Stromal cell of bone marrow (primary cell): ENCODE measurements at regions not wholly inside any gene's neighbourhood (a gene's known extent, or its start where the extent isn't known, plus 50 kb on each side); places are given as distances from the start of the nearest gene placed in this dataset.
A peak's percentile ranks its signal among the peaks of the same experiment; 100 is the strongest.

ENCODE experiments used
- DNase-seq: peaks from one replicate; pipeline ENCODE4 v3.0.0-alpha.2; 2012; ENCODE audit warnings: low read depth

- no peak for DNase-seq
These were observed 214.9 kb upstream of the ITGA4 start for GRCh38 chr2:181242262-181242661.

GRCh38 chr2:181243319-181243718, 213.9 kb upstream of the ITGA4 start:
- DNase-seq, result no peak

- DNase-seq, result no peak
These were observed 206.5 kb upstream of the ITGA4 start for GRCh38 chr2:181250691-181251090.

GRCh38 chr2:181252262-181253148, 204.7 kb upstream of the ITGA4 start:
- no peak for DNase-seq

- no peak for DNase-seq
These were observed 203.7 kb upstream of the ITGA4 start for GRCh38 chr2:181253438-181253837.

- DNase-seq, result no peak
These were observed 201.5 kb upstream of the ITGA4 start for GRCh38 chr2:181255651-181256050.

- DNase-seq, result peak; percentile 24
These were observed 198.5 kb upstream of the ITGA4 start for GRCh38 chr2:181258720-181259119.

GRCh38 chr2:181262782-181263181, 194.4 kb upstream of the ITGA4 start:
- no peak for DNase-seq

- no peak for DNase-seq
These were observed 193.2 kb upstream of the ITGA4 start for GRCh38 chr2:181264001-181264400.

- DNase-seq, result no peak
These were observed 192.7 kb upstream of the ITGA4 start for GRCh38 chr2:181264441-181264840.

- no peak for DNase-seq
These were observed 190.6 kb upstream of the ITGA4 start for GRCh38 chr2:181266614-181267013.

GRCh38 chr2:181268174-181268867, 188.9 kb upstream of the ITGA4 start:
- DNase-seq, result no peak

GRCh38 chr2:181273986-181274385, 183.2 kb upstream of the ITGA4 start:
- no peak for DNase-seq

GRCh38 chr2:181275643-181276070, 181.5 kb upstream of the ITGA4 start:
- DNase-seq, result no peak

GRCh38 chr2:181281206-181281832, 175.9 kb upstream of the ITGA4 start:
- no peak for DNase-seq

- DNase-seq, result no peak
These were observed 172.1 kb upstream of the ITGA4 start for GRCh38 chr2:181285116-181285515.

GRCh38 chr2:181289698-181290097, 167.5 kb upstream of the ITGA4 start:
- DNase-seq, result no peak

- DNase-seq, result no peak
These were observed 167.0 kb upstream of the ITGA4 start for GRCh38 chr2:181290182-181290581.

- DNase-seq, result no peak
These were observed 162.2 kb upstream of the ITGA4 start for GRCh38 chr2:181294979-181295378.

GRCh38 chr2:181300600-181301291, 156.4 kb upstream of the ITGA4 start:
- DNase-seq, result no peak

GRCh38 chr2:181304011-181304844, 153.0 kb upstream of the ITGA4 start:
- DNase-seq, result no peak
